ENCODE measurements at regions not wholly inside any gene's neighbourhood (a gene's known extent, or its start where the extent isn't known, plus 50 kb on each side); places are given as distances from the start of the nearest gene placed in this dataset.
A peak's percentile ranks its signal among the peaks of the same experiment; 100 is the strongest.

- no peaks in the 10 kb centered on the region for H3K4me1 ChIP-seq (ENCODE audit: low read depth)
- H3K36me3 ChIP-seq (ENCODE audit: low read depth) = no peaks in the 10 kb centered on the region
- H3K9me3 ChIP-seq = no peaks in the 10 kb centered on the region
- ATAC-seq (peak; percentile 95), DNase-seq (peak; percentile 39 to 51 (median 41))
- intact Hi-C loops (cut with DNase I, micrococcal nuclease) = no loop called here
- TF ChIP-seq, protein P1, sequence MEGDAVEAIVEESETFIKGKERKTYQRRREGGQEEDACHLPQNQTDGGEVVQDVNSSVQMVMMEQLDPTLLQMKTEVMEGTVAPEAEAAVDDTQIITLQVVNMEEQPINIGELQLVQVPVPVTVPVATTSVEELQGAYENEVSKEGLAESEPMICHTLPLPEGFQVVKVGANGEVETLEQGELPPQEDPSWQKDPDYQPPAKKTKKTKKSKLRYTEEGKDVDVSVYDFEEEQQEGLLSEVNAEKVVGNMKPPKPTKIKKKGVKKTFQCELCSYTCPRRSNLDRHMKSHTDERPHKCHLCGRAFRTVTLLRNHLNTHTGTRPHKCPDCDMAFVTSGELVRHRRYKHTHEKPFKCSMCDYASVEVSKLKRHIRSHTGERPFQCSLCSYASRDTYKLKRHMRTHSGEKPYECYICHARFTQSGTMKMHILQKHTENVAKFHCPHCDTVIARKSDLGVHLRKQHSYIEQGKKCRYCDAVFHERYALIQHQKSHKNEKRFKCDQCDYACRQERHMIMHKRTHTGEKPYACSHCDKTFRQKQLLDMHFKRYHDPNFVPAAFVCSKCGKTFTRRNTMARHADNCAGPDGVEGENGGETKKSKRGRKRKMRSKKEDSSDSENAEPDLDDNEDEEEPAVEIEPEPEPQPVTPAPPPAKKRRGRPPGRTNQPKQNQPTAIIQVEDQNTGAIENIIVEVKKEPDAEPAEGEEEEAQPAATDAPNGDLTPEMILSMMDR (IDR thresholded peaks at IDR 0.05) = no peak
- H3K4me3 ChIP-seq = no peak overlapping the region
Observed at GRCh38 chr3:150022381-150023238, 51.9 kb upstream of the PFN2 start.

- Histone ChIP-seq H3K4me3 (no peak overlapping the region), H3K9me3 (no peaks in the 10 kb centered on the region), H3K4me1 (ENCODE audit: low read depth) (no peaks in the 10 kb centered on the region), H3K36me3 (ENCODE audit: low read depth) (no peaks in the 10 kb centered on the region)
- DNase-seq = no peak
- intact Hi-C loops (cut with DNase I, micrococcal nuclease) = no loop called here
- ATAC-seq = no peak
- TF ChIP-seq, protein P1 (IDR thresholded peaks at IDR 0.05) = no peak
Observed at GRCh38 chr3:150020527-150020926, 49.8 kb upstream of the PFN2 start.
